SHP77 (cell line): ENCODE measurements at regions not wholly inside any gene's neighbourhood (a gene's known extent, or its start where the extent isn't known, plus 50 kb on each side); places are given as distances from the start of the nearest gene placed in this dataset.

ENCODE experiments used
- DNase-seq, 2 experiments: peaks; one replicate each; lab custom pipeline; 2025; lab: John Stamatoyannopoulos, UW

DNA sequence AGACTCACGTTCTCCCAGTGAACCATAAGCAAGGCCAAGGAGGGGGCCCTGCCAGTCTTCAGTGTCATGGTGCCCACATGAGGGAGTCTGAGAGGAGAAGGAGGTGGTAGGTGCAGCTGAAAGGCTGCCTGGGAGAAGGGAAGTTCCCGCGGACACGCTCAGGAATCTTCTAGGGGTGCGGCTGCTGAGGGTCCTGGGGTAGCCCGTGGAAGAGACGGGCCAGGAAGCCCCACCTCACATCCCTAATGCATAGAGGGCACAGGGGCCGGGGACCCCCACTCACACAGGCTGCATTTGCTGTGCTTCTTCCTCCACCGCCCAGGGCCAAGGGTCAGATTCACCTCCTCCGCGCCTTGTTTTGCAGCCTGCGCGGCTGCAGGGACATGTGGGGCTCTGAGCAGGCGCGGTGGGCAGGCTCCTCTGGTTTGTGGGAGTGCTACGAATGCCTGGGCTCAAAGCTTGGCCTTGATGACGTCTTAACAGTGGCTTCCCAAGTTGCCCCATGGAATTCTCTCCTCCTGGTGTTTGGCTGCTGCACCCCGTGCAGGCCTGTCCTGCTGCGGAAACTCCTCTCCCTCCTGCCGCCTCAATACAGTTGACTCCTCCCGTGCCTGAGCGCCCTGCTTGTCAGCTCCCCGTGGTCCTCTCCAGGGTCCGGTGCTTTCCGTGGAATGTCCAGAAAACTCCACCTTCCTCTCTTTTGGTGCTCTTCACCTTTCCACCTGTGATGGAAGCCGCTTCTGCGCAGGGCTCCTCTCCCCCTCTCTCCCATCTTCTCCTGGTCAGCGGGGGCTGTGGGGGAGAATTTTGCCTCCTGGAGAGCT, 95.7 kb downstream of the VAPA start:
- DNase-seq: no peak

DNA sequence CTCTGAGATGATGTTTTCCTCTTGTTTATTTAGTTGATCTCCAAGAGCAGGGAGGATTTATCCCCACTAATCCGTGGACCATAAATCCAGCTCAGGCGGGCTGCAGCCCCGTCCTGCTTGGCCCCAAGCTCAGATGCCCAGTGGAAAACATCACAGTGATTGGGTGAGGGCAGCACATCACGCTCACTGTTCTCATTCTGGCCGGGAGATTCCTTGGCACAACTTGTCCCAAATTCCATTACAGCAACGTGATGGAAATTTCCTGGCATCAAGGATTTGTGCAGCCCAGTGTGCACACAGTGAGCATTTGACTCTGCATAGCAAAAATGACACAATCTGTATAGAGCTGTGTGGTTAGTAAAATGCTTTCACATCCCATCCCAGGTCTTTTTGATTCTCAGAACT, 96.8 kb downstream of the VAPA start:
- DNase-seq: no peak

DNA sequence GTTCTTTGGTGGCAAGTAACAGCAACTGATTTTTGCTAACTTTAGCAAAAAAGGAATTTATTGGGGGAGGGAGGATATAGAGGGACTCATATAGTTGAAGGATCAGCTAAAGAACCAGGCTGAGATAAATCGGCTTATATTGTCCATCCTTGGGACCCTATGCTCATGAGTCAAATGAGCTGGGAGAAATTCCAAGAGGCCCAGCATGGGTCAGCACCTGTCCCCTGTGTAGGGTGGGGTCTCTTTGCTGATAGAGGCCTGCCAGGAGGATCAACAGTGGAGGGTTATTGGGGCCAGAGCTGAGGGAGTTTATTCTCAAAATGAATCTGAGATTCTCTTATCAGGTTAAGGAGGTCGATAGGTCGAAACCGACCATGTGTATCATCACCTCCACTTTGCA, 97.2 kb downstream of the VAPA start:
- DNase-seq: no peak

DNA sequence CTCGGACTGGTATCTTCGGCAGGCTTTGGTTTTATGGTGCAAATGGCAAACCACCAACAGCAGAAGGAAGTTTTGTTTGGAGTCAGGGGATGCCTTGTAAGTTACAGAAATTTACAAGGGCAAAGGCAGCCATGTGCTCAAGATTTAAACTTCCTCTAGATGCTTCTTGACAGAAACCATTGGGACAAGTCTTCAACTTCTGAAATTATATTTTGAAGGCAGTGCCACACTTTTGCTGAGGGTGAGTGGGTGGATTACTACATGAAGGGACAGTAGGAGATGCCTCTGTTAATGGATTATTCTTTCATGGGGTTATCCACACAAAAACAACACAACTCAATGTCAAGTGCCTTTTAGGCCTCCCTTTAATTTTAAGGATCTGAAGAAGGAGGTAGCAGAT, 97.9 kb downstream of the VAPA start:
- no peak for DNase-seq

DNA sequence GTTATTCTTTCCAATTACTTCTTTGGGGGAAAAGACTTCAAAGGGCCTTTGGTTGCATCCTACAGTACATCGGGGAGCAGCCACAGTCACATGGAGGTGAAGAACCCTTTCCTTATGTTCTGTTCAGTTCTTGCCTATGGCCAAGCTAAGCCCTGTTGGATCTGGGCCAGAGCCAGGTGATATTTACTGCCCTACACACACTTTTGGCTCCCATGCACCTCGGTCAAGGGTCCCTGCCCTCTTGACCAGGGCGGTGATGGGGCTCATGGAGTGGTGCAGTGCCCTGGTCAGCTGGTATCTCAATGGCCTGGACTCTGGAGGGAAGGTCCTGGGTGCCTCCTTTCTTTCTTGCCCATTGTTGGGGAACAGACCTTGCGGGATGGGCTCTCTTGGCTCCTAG, 98.7 kb downstream of the VAPA start:
- DNase-seq: no peak

DNA sequence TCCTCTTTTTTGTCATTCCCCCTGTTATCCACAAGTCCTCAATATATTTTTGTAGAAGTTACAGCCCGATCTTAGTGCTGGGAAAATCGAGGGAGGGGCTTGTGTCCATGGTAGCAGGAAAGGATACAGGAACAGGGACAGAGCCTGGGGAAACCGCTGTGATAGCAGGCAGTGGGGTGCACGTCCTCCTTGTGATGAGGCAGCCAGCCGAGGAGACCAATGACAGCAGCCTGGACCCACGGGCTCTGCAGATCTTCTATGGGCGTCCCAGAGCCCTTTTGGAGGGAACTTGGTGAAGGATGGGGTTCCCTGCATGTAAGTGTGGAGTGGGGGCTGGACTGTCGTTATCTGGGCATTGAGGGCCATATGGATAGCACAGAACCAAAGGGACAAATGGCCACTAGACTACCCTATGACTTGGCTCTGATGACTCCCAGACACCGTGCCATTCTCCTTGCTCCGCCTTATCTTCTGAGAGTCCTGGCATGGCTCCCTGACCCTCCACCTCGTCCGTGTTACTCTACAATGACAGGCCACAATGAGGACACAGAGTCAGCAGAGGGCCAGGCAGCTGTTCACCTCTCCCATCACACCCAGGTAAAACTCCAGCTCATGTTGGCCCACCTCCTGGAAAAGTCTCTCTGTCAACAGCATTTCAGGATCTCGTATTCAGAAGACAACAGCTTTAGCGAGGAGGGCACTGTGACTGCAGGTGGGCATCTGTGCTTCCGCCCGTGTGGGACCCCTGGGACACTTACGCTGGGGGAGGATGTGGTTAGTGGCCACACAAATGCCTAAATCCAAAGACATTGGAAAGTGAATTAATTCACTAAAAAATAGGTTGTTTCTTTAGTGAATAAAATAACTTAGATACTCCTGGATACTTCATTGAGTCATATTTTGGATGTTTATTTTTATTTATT, 100.1 kb downstream of the VAPA start:
- DNase-seq: no peak

DNA sequence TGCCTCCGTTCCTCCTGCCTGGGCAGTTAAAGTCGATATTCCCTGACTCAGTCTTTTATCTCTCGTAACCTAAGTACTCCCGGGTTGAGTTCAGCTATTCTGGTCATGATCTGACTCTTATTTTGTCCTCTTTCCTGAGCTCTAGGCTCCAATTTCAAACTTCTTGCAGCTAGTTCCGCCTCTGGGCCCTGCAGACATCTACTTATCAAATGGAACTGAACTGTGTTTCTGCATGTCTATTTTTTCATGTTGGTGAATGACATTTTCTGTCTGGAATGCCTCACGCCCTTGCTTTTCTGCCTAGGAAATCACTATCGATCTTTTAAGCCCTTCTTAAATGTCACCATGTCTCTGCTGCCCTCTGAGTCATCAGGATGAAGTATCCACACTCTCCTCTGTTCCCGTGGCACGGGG, 101.5 kb downstream of the VAPA start:
- no peak for DNase-seq

DNA sequence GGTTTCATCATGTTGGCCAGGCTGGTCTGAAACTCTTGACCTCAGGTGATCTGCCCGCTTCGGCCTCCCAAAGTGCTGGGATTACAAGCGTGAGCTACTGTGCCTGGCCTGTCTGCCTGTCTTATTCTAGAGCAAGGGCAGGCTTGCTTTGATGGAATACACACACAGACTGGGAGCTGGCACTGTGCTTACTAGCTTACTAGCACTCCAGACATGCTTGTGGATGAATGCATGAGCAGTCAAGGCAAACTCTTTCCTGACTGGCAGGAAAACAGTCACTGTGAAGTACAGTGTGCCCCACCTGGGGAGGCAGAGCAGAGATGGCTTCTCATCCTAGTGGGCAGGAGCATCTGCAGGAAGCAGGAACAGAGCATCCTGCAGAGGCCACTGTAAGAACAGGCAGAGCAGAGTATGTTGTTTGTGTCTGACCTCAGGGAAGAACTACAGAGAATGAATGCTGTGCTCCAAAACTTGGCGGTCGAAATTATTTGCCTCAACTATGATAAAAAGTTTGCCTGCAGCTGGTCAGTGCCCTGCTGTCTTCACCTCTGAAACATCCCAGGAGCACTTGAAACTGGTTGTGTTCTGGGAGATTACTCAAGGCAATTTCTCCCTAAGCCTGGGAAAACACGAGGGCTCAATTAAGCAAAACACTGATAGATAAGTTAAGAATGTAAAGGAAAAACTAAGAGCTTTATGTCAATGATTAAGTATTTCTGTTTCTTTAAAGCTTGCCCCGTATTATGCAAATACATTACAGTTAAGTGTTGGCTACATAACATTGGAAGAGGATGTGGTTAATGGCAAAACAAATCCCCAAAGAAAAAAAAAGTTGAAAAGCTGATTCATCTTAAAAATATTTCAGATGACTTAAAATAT, 102.4 kb downstream of the VAPA start:
- DNase-seq: no peak

DNA sequence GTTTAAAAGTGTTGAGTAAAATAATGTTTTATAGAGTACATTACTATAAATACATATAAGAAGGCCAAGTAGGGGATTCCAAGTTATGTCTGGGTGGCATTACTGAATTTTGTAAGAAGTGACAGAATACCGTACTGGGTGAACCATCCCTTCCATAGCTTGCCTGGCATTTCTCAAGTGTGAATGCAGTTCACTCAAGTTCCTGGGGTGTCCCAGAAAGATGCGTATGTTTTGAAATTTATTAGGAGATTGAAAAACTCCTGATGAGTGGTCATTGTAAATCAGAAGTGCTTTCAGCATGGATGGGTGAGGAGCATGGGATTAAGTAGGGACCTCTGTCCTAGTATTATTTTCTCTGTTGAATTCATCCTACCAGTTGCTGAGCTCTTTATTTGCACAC, 103.2 kb downstream of the VAPA start:
- no peak for DNase-seq

DNA sequence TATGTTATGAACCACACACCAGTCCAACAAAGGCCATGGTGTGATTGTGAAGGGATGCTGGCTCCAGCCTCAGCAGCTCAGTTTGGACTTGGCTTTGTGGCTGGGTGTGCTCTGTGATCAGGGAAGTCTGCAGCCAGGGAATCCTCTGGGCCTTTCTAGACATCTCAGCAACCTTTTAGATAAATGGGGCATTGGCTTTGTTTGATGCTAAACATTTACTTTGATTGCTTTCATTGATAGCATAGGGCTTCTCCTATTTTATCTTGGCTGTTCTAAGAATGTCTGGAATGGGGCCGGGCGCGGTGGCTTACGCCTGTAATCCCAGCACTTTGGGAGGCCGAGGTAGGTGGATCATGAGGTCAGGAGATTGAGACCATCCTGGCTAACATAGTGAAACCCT, 104.5 kb downstream of the VAPA start:
- DNase-seq: no peak

DNA sequence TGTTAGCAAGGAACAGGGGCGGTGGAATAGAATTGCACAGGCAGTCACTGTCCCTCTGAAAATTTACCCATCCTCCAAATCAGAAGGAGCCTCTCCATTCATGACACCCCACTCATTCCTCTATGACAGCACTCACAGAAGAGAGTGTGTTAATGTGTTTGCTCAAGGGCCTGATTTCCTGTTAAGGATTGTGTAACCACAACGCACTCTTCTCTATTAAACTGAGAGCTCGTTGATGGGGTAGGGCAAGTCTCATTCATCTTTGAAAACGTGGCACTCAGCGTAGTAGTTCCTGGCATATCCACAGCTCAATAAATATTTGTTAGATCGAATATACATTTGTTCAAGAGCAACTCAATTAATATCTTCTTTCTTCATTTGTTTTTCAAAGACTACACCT, 106.4 kb downstream of the VAPA start:
- peak; percentile 91 to 94 for DNase-seq

DNA sequence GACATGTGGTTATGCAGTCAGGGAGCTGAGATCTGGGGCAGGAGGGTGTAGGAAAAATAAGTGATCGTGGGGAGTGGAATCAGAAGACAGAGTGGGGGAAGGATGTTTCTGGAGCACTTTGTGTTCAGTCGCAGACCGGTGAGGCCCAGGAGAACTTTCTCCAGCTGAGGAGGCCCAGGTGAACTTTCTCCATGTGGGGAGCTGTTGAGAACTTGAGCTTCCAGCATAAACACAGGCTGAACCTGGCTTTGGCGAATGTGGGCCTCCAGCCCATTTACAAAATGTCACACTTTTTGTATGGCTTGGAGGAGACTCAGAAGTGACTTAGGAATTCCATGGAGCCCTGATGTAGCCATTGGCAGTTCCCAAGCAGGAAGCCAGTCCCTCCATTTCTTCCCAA, 108.5 kb downstream of the VAPA start:
- DNase-seq: no peak

DNA sequence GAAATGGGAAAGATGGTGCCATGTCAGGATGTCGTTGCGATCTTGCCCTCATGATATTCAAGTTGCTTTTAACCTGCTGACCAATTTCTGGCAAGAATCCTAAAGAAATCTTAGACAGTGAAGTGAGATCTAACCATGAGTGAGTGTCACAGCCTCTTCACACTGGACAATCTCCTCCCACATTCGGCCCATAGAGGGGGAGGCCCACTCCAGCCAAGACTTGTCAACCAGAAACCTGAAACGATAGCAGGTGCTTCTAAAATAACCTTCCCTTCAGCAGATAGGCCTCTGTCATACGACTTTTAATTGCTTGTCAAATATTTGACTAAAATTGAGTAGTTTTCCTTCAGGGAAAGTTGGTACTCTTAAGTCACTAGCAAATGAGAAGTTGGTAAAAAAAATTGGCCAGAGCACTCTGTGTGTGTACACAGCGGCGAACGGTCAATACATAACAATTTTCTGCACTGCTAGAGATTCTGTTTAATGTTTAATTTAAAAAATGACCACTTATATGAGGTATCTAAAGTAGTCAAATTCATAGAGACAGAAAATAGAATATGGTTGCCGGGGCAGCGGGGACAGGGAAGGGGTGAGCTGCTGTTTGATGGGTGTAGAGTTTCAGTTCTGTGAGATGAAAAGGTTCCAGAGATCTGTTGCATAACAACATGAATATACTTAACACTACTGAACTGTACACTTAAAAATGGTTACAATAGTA, 110.2 kb downstream of the VAPA start:
- DNase-seq: peak; percentile 79 to 80

DNA sequence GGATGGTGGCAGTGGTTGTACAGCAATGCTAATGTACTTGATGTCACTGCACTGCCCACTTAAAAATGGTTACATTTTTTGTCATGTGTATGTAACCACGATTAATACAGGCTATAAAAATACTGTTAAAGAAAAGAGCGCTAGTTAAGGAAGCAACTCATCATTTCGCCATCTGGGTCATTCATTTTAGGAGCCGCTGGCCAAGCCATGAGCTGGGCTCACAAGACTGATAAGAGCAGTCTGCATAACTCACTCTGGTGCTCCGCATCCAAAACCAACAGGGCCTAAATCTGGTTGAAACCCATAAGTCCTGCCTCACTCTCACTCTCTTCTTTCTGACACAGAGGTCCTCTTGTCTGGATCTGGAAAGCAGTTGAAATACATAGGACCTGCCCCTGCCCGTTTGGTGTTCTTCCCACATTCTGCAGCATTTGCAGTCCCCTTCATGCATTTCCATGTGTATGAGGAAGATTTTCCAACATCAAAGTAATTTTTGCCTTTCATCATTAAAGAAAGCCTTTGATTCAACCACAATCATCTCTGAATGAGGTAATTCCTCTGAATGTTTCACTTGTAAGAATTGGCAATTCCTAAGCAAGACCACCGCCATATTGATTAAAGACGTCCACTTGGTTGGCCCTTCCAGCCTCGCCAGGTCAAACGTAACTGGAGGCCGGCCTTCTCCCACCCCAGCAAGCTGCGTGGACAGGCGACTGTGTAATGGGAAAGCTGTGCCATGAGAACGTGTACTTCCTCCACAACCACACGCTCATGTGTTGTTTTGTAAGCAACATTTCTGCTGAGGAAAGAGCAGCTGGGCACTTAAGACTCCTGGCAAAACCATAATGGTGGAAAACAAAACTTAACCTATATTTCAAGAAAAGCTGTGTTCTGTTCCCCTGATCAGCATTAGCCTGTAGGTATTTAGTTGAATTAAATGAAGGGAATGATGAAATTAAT, 112.2 kb downstream of the VAPA start:
- no peak for DNase-seq

DNA sequence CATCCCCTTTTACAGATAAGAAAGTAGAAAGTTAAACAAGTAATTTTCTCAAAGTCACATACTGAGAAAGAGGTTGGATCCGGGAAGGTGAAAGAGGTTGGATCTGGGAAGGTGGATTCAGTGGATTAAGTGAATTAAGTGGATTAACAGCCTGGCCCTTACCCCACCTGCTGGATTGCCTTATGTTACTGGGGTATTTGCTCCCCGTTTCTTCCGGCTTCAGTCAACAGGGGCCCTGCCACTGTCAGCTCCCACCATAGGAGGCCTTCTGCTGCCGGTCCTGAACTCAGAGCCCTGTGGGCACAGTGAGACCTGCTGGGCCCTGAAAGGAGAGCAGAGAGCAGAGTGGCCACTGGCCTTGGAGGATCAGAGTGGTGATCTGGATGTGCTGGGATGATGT, 113.2 kb downstream of the VAPA start:
- DNase-seq: no peak

DNA sequence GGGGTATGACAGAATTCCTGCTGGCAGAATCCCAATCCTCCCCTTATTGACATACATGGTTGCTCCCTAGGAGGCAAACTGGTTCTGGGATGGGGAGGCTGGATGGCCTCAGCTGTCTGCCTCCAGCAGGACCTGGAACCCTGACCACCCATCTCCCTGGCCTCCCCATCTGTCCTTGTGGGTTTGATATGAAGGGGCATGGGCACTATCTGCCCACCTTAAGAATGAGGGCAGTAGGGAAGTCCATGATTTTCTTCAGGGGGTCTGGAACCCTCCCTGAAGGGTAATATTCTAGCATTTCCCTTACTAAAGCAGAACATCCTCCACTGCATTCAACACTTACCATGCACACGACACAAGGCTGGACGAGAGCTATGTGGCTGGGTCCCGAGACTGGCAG, 113.6 kb downstream of the VAPA start:
- DNase-seq: no peak

DNA sequence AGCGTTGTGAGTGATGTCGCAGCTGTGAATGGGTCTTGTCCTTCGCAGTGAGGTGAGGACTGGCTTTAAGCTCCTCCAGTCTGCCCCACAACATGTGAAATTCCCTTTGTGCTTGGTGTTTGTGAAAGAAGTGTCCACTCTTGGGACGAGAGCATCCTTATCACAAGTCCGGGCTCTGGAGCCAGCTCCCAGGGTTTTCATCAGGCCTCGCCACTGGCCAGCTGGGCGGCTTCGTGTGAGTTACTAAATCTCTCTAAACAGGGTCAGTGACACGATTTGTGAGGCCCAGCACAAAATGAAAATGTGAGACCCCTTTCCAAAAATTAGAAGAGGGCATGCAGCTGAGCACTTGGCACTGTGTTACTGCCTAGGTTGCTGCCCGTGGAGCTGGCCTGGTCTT, 115.9 kb downstream of the VAPA start:
- no peak for DNase-seq

DNA sequence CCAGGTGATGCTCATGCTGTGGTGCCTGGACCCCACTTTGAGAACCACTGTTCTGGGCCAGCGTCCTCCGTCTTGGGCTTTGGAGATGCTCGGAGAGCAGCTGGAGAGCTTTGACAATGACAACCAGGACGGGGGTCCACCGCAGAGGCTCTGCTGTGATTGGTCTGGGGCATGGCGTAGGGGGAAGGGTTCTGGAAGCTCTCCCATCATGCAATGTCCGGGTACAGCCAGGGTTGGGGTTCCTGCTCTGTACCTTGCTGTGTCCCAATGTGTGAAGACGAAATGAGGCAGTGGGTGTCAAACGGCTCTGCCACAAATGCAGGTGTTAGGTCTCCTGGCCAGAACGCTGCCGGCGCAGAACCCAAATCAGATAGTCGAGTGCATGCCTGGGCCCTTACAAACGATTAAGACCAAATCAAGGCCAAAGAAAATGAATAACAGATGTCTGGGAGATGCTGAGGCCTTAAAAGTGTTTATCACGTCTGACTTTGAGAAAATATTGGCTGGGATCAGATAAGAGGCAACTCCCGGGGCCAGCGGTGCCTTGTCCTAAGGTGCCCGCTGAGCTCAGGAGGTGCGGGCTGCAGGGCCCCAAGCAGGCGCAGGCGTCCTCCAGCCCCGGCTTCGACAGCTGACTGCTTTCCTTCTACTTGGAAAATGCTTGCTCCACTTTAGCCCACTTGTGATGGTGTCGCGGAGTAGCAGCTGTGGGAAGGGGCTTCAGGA, 117.2 kb downstream of the VAPA start:
- no peak for DNase-seq

DNA sequence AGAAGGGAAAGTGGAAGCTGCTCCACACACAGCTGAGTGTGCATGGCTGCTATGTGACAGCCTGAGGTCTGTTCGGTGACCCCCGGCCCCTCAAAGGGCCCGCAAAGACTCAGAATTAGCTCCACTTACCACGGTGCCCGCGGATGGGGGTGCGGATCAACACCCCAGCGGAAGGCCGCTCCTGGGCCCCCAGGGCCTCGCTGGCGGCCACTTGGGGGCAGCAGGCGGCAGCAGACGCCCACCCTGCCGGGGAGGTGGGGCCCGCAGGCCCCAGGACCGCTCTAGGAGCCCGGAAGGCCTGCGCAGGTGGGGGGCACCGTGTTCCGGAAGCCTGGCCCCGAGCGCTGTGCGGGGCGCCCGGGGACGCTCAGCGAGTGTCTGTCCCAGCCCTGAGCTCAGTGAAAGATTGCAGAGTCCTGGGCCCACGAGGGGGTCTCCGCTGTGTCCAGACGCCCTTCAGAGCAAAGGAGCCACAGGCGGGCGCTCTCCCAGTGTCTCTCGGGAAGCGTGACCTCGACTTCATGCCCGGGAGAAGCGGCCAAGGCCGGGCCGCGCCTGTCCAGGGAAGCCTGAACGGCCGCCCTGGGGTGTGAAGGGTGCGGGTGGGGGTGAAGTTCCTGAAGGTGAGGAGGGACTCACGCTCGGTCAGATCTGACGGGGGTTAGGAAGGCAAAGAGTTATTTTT, 118.7 kb downstream of the VAPA start:
- no peak for DNase-seq
